Loucy (cell line): ENCODE measurements at regions not wholly inside any gene's neighbourhood (a gene's known extent, or its start where the extent isn't known, plus 50 kb on each side); places are given as distances from the start of the nearest gene placed in this dataset.

Experiments
- H2AFZ ChIP-seq: fragments of 200-600 bp; sonication (generic); 2 replicates; pipeline ENCODE4 v1.6.0; 2016; ENCODE audit warnings: antibody characterized with exemption, mild to moderate bottlenecking, low read length, moderate library complexity
- H3F3A ChIP-seq: fragments of 200-600 bp; 2 replicates; pipeline ENCODE4 v1.6.0; 2016; ENCODE audit warnings: antibody characterized with exemption, low read depth, mild to moderate bottlenecking
- H3K27me3 ChIP-seq: fragments of 200-600 bp; sonication (generic); 2 replicates; pipeline ENCODE4 v1.6.1; 2014; ENCODE audit warnings: low read length, mild to moderate bottlenecking; ENCODE audit not compliant: insufficient read depth, poor library complexity, severe bottlenecking
- H3K36me3 ChIP-seq: fragments of 200-600 bp; sonication (generic); 2 replicates; pipeline ENCODE4 v1.6.1; 2016; ENCODE audit warnings: low read length; ENCODE audit not compliant: insufficient read depth
- H3K4me1 ChIP-seq: fragments of 200-600 bp; sonication (generic); 2 replicates; pipeline ENCODE4 v1.5.1; 2014; ENCODE audit warnings: low read length, mild to moderate bottlenecking; ENCODE audit not compliant: insufficient read depth, poor library complexity, severe bottlenecking
- H3K4me2 ChIP-seq: fragments of 200-600 bp; sonication (generic); 2 replicates; pipeline ENCODE4 v1.6.0; 2014; ENCODE audit warnings: antibody characterized with exemption, low read length, low read depth, mild to moderate bottlenecking; ENCODE audit not compliant: poor library complexity, severe bottlenecking
- H3K4me3 ChIP-seq: fragments of 200-600 bp; sonication (generic); 2 replicates; pipeline ENCODE4 v1.5.1; 2014; ENCODE audit warnings: low read length, mild to moderate bottlenecking, mixed read lengths; ENCODE audit not compliant: poor library complexity, severe bottlenecking
- H3K79me2 ChIP-seq: fragments of 200-600 bp; sonication (generic); 2 replicates; pipeline ENCODE4 v1.6.1; 2014; ENCODE audit warnings: low read length; ENCODE audit not compliant: insufficient read depth
- H3K9ac ChIP-seq: fragments of 200-600 bp; sonication (generic); 2 replicates; pipeline ENCODE4 v1.6.0; 2014; ENCODE audit warnings: mild to moderate bottlenecking, low read depth, low read length, moderate library complexity; ENCODE audit not compliant: poor library complexity, severe bottlenecking
- H3K9me2 ChIP-seq: fragments of 200-600 bp; sonication (generic); replicated peaks from 2 replicates; pipeline ENCODE4 v1.6.1; 2016; ENCODE audit warnings: low read depth, low read length, mixed read lengths
- H3K9me3 ChIP-seq: fragments of 200-600 bp; sonication (generic); 2 replicates; pipeline ENCODE4 v1.6.1; 2014; ENCODE audit warnings: mild to moderate bottlenecking, antibody characterized with exemption, low read length, low read depth; ENCODE audit not compliant: insufficient read depth
- H4K20me1 ChIP-seq: fragments of 200-600 bp; sonication (generic); 2 replicates; pipeline ENCODE4 v1.6.0; 2014; ENCODE audit warnings: antibody characterized with exemption, low read length, mild to moderate bottlenecking; ENCODE audit not compliant: insufficient read depth, poor library complexity, severe bottlenecking
- CTCF ChIP-seq: fragments of 200-600 bp; sonication (generic); conservative IDR thresholded peaks from 2 replicates; pipeline ENCODE4 v1.5.1; 2014; ENCODE audit warnings: mild to moderate bottlenecking, antibody characterized with exemption, low read length
- EZH2phosphoT487 ChIP-seq: fragments of 200-600 bp; IDR thresholded peaks from 2 replicates; pipeline ENCODE4 v1.6.1; 2018; ENCODE audit warnings: antibody characterized with exemption, mild to moderate bottlenecking, moderate library complexity, borderline replicate concordance

- no peak for TF ChIP-seq CTCF
- no peak for TF ChIP-seq EZH2phosphoT487
- Histone ChIP-seq H3K4me2 (no peak overlapping the region), H3K4me1 (no peaks in the 10 kb centered on the region), H3K79me2 (no peaks in the 10 kb centered on the region), H3K36me3 (no peaks in the 10 kb centered on the region), H3K9me3 (peaks cover 3% of the 10 kb centered on the region; the same call in 1 of the 2 replicates), H4K20me1 (no peaks in the 10 kb centered on the region), H2AFZ (no peak overlapping the region), H3K27me3 (peaks cover 5% of the 10 kb centered on the region), H3K9me2 (no peaks in the 10 kb centered on the region), H3F3A (no peaks in the 10 kb centered on the region), H3K9ac (no peak overlapping the region), H3K4me3 (no peak overlapping the region)
These were observed 387.1 kb downstream of the ZSWIM6 start for GRCh38 chr5:61719124-61719523.

- H3K9ac ChIP-seq: no peak overlapping the region
- H3K4me2 ChIP-seq: no peak overlapping the region
- H3K27me3 ChIP-seq: peaks cover 5% of the 10 kb centered on the region
- TF ChIP-seq CTCF (no peak), EZH2phosphoT487 (no peak)
- no peak overlapping the region for H3K4me3 ChIP-seq
- peaks cover 3% of the 10 kb centered on the region; the same call in 1 of the 2 replicates for H3K9me3 ChIP-seq
- H2AFZ ChIP-seq: no peak overlapping the region
- H3K9me2 ChIP-seq: no peaks in the 10 kb centered on the region
- H3K79me2 ChIP-seq: no peaks in the 10 kb centered on the region
- H4K20me1 ChIP-seq: no peaks in the 10 kb centered on the region
- H3F3A ChIP-seq: no peaks in the 10 kb centered on the region
- H3K36me3 ChIP-seq: no peaks in the 10 kb centered on the region
- no peaks in the 10 kb centered on the region for H3K4me1 ChIP-seq
These were observed 388.8 kb downstream of the ZSWIM6 start for GRCh38 chr5:61720829-61721228.

- Histone ChIP-seq H4K20me1 (no peaks in the 10 kb centered on the region), H3K4me3 (no peak overlapping the region), H3K4me1 (no peaks in the 10 kb centered on the region), H2AFZ (no peak overlapping the region), H3K36me3 (no peaks in the 10 kb centered on the region), H3K27me3 (peaks cover 5% of the 10 kb centered on the region), H3K9me3 (peaks cover 3% of the 10 kb centered on the region; the same call in 1 of the 2 replicates), H3K79me2 (no peaks in the 10 kb centered on the region), H3K4me2 (no peak overlapping the region), H3F3A (no peaks in the 10 kb centered on the region), H3K9me2 (no peaks in the 10 kb centered on the region), H3K9ac (no peak overlapping the region)
- TF ChIP-seq CTCF (no peak), EZH2phosphoT487 (no peak)
These were observed 392.0 kb downstream of the ZSWIM6 start for GRCh38 chr5:61724102-61724501.
